ENCODE measurements at regions not wholly inside any gene's neighbourhood (a gene's known extent, or its start where the extent isn't known, plus 50 kb on each side); places are given as distances from the start of the nearest gene placed in this dataset.

GRCh38 chr11:69398529-69399492 is 82.7 kb upstream of the LINC01488 start:
- Histone ChIP-seq H3K4me3 (ENCODE audit: low read depth in 1 of 2, low read length in 2 of 2) (no peak overlapping the region), H3K9me3 (ENCODE audit: control insufficient read depth in 1 of 2, low read length in 2 of 2) (peaks cover 0 to 7% of the 10 kb centered on the region in 2 donors), H3K27me3 (ENCODE audit: low read depth, low read length) (no peaks in the 10 kb centered on the region), H3K27ac (ENCODE audit: low read length) (no peak overlapping the region), H3K4me1 (ENCODE audit: control insufficient read depth in 1 of 2, insufficient read depth in 2 of 2, low read length in 2 of 2) (peaks cover 0 to 8% of the 10 kb centered on the region in 2 donors), H3K36me3 (ENCODE audit: control insufficient read depth in 1 of 2, insufficient read depth in 2 of 2, low read length in 2 of 2) (no peaks in the 10 kb centered on the region)

GRCh38 chr11:69400140-69400539 is 81.3 kb upstream of the LINC01488 start:
- no peak overlapping the region for H3K27ac ChIP-seq (ENCODE audit: low read length)
- H3K4me3 ChIP-seq (ENCODE audit: low read depth in 1 of 2, low read length in 2 of 2) = no peak overlapping the region
- H3K27me3 ChIP-seq (ENCODE audit: low read depth, low read length) = no peaks in the 10 kb centered on the region
- H3K9me3 ChIP-seq (ENCODE audit: control insufficient read depth in 1 of 2, low read length in 2 of 2) = peaks cover 0 to 7% of the 10 kb centered on the region in 2 donors
- peaks cover 0 to 8% of the 10 kb centered on the region in 2 donors for H3K4me1 ChIP-seq (ENCODE audit: control insufficient read depth in 1 of 2, insufficient read depth in 2 of 2, low read length in 2 of 2)
- H3K36me3 ChIP-seq (ENCODE audit: control insufficient read depth in 1 of 2, insufficient read depth in 2 of 2, low read length in 2 of 2) = no peaks in the 10 kb centered on the region

- H3K27me3 ChIP-seq (ENCODE audit: low read depth, low read length) = no peaks in the 10 kb centered on the region
- H3K4me3 ChIP-seq (ENCODE audit: low read depth in 1 of 2, low read length in 2 of 2) = no peak overlapping the region
- no peak overlapping the region for H3K27ac ChIP-seq (ENCODE audit: low read length)
- peaks cover 0 to 8% of the 10 kb centered on the region in 2 donors for H3K4me1 ChIP-seq (ENCODE audit: control insufficient read depth in 1 of 2, insufficient read depth in 2 of 2, low read length in 2 of 2)
- H3K36me3 ChIP-seq (ENCODE audit: control insufficient read depth in 1 of 2, insufficient read depth in 2 of 2, low read length in 2 of 2) = no peaks in the 10 kb centered on the region
- H3K9me3 ChIP-seq (ENCODE audit: control insufficient read depth in 1 of 2, low read length in 2 of 2) = peaks cover 0 to 7% of the 10 kb centered on the region in 2 donors
Measured at GRCh38 chr11:69400771-69401590, 80.5 kb upstream of the LINC01488 start.

- Histone ChIP-seq H3K36me3 (ENCODE audit: control insufficient read depth in 1 of 2, insufficient read depth in 2 of 2, low read length in 2 of 2) (no peaks in the 10 kb centered on the region), H3K4me1 (ENCODE audit: control insufficient read depth in 1 of 2, insufficient read depth in 2 of 2, low read length in 2 of 2) (peaks cover 0 to 8% of the 10 kb centered on the region in 2 donors), H3K27ac (ENCODE audit: low read length) (no peak overlapping the region), H3K9me3 (ENCODE audit: control insufficient read depth in 1 of 2, low read length in 2 of 2) (peaks cover 0 to 7% of the 10 kb centered on the region in 2 donors), H3K4me3 (ENCODE audit: low read depth in 1 of 2, low read length in 2 of 2) (no peak overlapping the region), H3K27me3 (ENCODE audit: low read depth, low read length) (no peaks in the 10 kb centered on the region)
Measured at GRCh38 chr11:69401715-69402114, 79.7 kb upstream of the LINC01488 start.

- Histone ChIP-seq H3K4me1 (ENCODE audit: control insufficient read depth in 1 of 2, insufficient read depth in 2 of 2, low read length in 2 of 2) (peaks cover 0 to 8% of the 10 kb centered on the region in 2 donors), H3K9me3 (ENCODE audit: control insufficient read depth in 1 of 2, low read length in 2 of 2) (peaks cover 0 to 7% of the 10 kb centered on the region in 2 donors), H3K36me3 (ENCODE audit: control insufficient read depth in 1 of 2, insufficient read depth in 2 of 2, low read length in 2 of 2) (no peaks in the 10 kb centered on the region), H3K27ac (ENCODE audit: low read length) (no peak overlapping the region), H3K4me3 (ENCODE audit: low read depth in 1 of 2, low read length in 2 of 2) (no peak overlapping the region), H3K27me3 (ENCODE audit: low read depth, low read length) (no peaks in the 10 kb centered on the region)
Measured at GRCh38 chr11:69402251-69402887, 79.1 kb upstream of the LINC01488 start.

GRCh38 chr11:69403556-69404215 is 77.8 kb upstream of the LINC01488 start:
- Histone ChIP-seq H3K27ac (ENCODE audit: low read length) (no peak overlapping the region), H3K4me3 (ENCODE audit: low read depth in 1 of 2, low read length in 2 of 2) (no peak overlapping the region), H3K4me1 (ENCODE audit: control insufficient read depth in 1 of 2, insufficient read depth in 2 of 2, low read length in 2 of 2) (peaks cover 0 to 4% of the 10 kb centered on the region in 2 donors), H3K27me3 (ENCODE audit: low read depth, low read length) (no peaks in the 10 kb centered on the region), H3K36me3 (ENCODE audit: control insufficient read depth in 1 of 2, insufficient read depth in 2 of 2, low read length in 2 of 2) (no peaks in the 10 kb centered on the region), H3K9me3 (ENCODE audit: control insufficient read depth in 1 of 2, low read length in 2 of 2) (peaks cover 0 to 7% of the 10 kb centered on the region in 2 donors)

GRCh38 chr11:69406060-69406459 is 75.4 kb upstream of the LINC01488 start:
- Histone ChIP-seq H3K27me3 (ENCODE audit: low read depth, low read length) (no peaks in the 10 kb centered on the region), H3K36me3 (ENCODE audit: control insufficient read depth in 1 of 2, insufficient read depth in 2 of 2, low read length in 2 of 2) (no peaks in the 10 kb centered on the region), H3K9me3 (ENCODE audit: control insufficient read depth in 1 of 2, low read length in 2 of 2) (peaks cover 0 to 7% of the 10 kb centered on the region in 2 donors), H3K4me1 (ENCODE audit: control insufficient read depth in 1 of 2, insufficient read depth in 2 of 2, low read length in 2 of 2) (no peaks in the 10 kb centered on the region), H3K4me3 (ENCODE audit: low read depth in 1 of 2, low read length in 2 of 2) (no peak overlapping the region), H3K27ac (ENCODE audit: low read length) (no peak overlapping the region)

GRCh38 chr11:69409812-69410645 is 71.4 kb upstream of the LINC01488 start:
- H3K4me1 ChIP-seq (ENCODE audit: control insufficient read depth in 1 of 2, insufficient read depth in 2 of 2, low read length in 2 of 2) = no peaks in the 10 kb centered on the region
- H3K4me3 ChIP-seq (ENCODE audit: low read depth in 1 of 2, low read length in 2 of 2) = no peak overlapping the region

GRCh38 chr11:69411257-69411924 is 70.1 kb upstream of the LINC01488 start:
- Histone ChIP-seq H3K27ac (ENCODE audit: low read length) (no peak overlapping the region), H3K27me3 (ENCODE audit: low read depth, low read length) (no peaks in the 10 kb centered on the region), H3K36me3 (ENCODE audit: control insufficient read depth in 1 of 2, insufficient read depth in 2 of 2, low read length in 2 of 2) (no peaks in the 10 kb centered on the region), H3K4me1 (ENCODE audit: control insufficient read depth in 1 of 2, insufficient read depth in 2 of 2, low read length in 2 of 2) (no peaks in the 10 kb centered on the region), H3K9me3 (ENCODE audit: control insufficient read depth in 1 of 2, low read length in 2 of 2) (no peaks in the 10 kb centered on the region), H3K4me3 (ENCODE audit: low read depth in 1 of 2, low read length in 2 of 2) (no peak overlapping the region)

More at GRCh38 chr11:69409812-69410645, 71.4 kb upstream of the LINC01488 start:
- Histone ChIP-seq H3K36me3 (ENCODE audit: control insufficient read depth in 1 of 2, insufficient read depth in 2 of 2, low read length in 2 of 2) (no peaks in the 10 kb centered on the region), H3K9me3 (ENCODE audit: control insufficient read depth in 1 of 2, low read length in 2 of 2) (no peaks in the 10 kb centered on the region), H3K27me3 (ENCODE audit: low read depth, low read length) (no peaks in the 10 kb centered on the region), H3K27ac (ENCODE audit: low read length) (no peak overlapping the region)

Measured in muscle layer of duodenum (tissue), 2 donors.